HG02885 (cell line): ENCODE measurements at regions not wholly inside any gene's neighbourhood (a gene's known extent, or its start where the extent isn't known, plus 50 kb on each side); places are given as distances from the start of the nearest gene placed in this dataset.
"Not testable (repeated sequence)": the region's sequence is repeated elsewhere in the genome, so short reads cannot be mapped to it uniquely, and the experiment has no call there.

Source experiments
- ATAC-seq: cut with Tn5 transposase; IDR thresholded peaks from one replicate; pipeline ENCODE4 v1.9.1; 2021; ENCODE audit warnings: mild to moderate bottlenecking; ENCODE audit not compliant: unreplicated experiment, poor library complexity

- no peak for ATAC-seq
Observed at GRCh38 chr13:111064661-111065060, 50.4 kb upstream of the ARHGEF7 start.

- no peak for ATAC-seq
Observed at GRCh38 chr13:111062966-111063365, 52.1 kb upstream of the ARHGEF7 start.

DNA sequence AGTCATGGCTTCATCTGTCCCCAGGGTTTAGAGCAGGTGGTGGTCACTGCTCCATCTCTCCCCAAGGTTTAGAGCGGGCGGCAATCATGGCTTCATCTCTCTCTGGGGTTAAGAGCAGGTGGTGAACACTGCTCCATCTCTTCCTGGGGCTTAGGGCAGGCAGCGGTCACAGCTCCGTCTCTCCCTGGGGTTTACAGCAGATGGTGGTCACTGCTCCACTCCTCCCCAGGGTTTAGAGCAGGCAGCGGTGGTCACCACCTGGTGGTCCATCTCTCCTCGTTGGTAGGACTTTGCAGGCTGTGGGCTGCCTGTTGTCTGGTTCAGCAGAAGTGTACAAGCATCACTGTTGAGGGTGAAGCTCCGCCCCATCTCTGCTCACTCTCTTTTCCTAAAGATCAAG is 52.8 kb upstream of the ARHGEF7 start:
- ATAC-seq: no peak

GRCh38 chr13:111061358-111062045 is 53.6 kb upstream of the ARHGEF7 start:
- no peak for ATAC-seq

- ATAC-seq: no peak
Observed at GRCh38 chr13:111060237-111060919, 54.7 kb upstream of the ARHGEF7 start.

DNA sequence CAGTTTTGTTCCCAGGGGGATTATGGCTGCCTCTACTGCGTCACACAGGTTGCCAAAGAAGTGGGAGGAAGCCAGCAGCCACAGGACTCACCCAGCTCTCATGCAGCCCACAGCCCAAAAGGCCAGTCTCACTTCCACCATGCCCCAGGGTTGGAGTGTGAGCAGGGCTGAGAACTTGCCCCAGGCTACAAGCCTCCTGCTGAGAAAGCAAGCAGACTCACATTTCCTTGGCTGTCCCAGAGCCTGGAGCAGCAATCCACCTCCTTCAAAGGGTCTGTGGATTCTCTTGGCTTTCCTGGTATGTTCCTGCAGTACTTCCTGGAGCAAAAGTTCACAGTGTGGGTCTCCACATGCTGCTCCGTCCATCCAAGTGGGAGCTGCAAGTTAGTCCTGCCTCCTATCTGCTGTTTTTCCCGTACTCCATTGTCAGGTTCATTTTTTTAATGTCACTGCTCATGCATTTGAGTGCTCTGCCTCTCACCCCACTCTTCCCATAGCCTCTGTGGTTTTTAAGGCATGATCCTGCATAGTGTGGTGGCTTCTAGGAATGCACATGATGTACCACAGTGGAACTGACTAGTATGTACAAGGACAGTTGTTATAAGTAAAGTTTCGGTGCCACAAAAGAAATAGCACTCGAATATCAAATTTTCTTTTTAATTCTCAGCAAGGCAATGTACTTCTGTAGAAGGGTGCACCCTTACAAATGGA is 56.2 kb upstream of the ARHGEF7 start:
- ATAC-seq: no peak

GRCh38 chr13:111058339-111058738 is 56.8 kb upstream of the ARHGEF7 start:
- ATAC-seq: not testable (repeated sequence)

DNA sequence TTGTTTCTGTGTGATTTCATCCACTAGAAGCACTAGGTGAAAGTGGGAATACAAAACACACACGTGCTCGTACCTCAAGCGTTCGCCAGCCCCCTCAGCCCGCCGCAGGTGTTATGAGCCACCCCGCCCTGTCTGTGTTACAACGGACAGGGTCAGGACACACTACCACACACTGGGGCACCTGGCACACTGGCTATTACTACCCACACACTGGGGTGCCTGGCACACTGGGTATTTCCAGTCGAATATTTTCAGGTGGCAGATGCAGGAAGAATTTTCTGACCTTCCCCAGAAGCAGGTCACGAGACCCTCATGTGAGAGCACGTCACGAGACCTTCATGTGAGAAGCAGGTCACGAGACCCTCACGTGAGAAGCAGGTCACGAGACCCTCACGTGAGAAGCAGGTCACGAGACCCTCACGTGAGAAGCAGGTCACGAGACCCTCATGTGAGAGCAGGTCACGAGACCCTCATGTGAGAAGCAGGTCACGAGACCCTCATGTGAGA is 63.3 kb upstream of the ARHGEF7 start:
- not testable (repeated sequence) for ATAC-seq

- no peak for ATAC-seq
Observed at GRCh38 chr13:111051041-111051725, 63.9 kb upstream of the ARHGEF7 start.

DNA sequence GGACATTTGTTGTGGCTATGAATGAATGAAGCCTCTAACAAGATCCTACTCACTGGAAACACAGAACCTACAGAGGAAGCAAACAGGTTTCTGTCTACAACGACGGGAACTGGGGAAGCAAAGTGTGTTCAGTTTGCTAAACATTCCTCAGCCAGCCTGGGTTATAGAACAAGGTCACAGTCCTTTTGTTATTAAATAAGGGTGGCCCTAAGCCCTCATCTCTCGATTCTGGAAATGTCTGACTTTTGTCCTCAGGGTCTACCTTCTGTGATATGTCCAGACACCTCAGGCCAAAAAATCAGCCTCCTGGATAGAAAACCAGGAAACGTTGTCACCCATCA is 64.6 kb upstream of the ARHGEF7 start:
- ATAC-seq: no peak

- ATAC-seq: no peak
Observed at GRCh38 chr13:111049791-111050538, 65.1 kb upstream of the ARHGEF7 start.

DNA sequence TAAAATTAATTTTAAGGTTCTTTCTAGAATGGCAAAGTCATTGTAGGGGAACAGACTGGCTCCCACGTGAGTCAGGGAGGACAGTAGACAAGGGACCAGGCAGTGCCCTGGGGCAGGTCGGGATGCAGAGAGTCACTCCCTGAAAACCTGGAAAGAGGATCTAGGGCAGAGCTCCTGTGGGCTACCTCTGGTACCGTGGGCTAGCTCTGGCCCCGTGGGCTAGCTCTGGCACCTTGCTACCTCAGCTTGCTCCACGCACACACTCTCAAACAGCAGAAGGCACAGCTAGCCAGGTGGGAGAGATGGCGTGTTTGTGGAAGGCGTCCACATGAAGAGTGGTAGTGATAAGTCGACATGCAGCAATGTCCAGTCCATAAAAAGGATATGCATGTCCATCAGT is 66.7 kb upstream of the ARHGEF7 start:
- no peak for ATAC-seq

- peak; percentile 48 for ATAC-seq
Observed at GRCh38 chr13:111047326-111047725, 67.8 kb upstream of the ARHGEF7 start.

- peak; percentile 86 for ATAC-seq
Observed at GRCh38 chr13:111046590-111047141, 68.4 kb upstream of the ARHGEF7 start.

- ATAC-seq: no peak
Observed at GRCh38 chr13:111045170-111045569, 69.9 kb upstream of the ARHGEF7 start.

- ATAC-seq: no peak
Observed at GRCh38 chr13:111044087-111044830, 70.9 kb upstream of the ARHGEF7 start.

DNA sequence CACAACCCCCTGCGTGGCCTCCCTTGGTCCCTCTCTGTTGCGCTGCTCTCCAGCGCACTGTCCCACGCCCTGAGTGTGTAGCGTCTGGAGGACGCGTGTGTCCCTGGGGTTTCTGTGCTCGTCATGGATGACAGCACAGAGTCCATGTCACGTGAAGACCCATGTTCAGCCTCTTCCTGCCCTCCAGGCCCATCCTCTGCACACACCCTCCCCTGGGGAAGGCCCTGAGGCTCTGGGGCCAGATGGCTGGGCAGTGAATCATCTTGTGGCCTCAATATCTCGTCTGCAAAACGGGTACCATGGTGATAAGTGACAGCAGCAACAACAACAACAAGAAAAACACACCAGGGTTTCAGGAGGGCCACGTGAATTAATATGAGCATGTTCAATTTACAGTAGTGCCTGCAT is 71.5 kb upstream of the ARHGEF7 start:
- peak; percentile 26 for ATAC-seq

DNA sequence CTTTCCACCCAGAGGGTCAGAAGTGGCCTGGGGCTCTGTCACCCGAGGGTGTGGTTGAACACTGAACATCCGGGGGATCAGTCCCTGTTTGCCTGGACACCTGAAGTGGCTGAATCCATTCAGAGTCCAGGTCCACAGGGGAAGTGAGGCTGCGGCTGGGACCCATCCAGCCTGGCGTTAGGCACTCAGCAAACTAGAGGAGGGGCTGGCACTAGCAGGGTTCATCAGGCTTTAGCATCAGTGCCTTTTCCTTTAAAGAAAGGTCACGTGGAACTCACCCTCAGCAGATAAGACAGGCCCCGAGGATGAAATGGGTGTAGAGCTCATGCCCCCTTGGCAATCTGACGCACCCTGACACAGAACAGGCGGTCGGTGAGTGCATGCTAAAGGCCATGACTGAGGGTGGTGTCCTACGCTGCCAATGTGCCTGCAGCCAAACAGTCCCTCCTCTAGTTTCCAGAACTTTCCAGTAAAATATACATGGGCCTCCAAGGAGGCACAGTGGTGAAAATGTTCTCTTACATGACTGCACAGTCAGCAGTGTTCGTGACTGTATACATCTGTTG is 72.4 kb upstream of the ARHGEF7 start:
- ATAC-seq: no peak

DNA sequence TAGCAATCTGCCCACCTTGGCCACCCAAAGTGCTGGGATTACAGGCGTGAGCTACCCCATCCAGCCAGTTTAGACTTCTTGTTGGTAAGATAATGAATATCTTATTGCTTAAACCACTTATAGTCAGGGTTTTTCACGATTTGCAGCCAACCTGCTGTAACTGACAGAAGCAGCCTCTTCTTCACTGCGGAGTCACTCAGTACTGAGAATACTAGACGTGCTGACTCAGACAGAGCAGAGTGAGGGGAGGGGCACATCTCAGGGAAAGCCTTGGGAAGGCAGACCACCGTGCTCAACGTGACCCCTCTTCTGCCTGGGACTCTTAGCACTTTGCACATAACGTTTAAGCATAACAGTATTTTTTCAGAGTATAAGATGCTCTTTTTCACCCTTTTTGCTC is 74.3 kb upstream of the ARHGEF7 start:
- no peak for ATAC-seq
